HG02870 (cell line): ENCODE measurements at regions not wholly inside any gene's neighbourhood (a gene's known extent, or its start where the extent isn't known, plus 50 kb on each side); places are given as distances from the start of the nearest gene placed in this dataset.
"Not testable (repeated sequence)": the region's sequence is repeated elsewhere in the genome, so short reads cannot be mapped to it uniquely, and the experiment has no call there.

Experiments used
- ATAC-seq: cut with Tn5 transposase; IDR thresholded peaks from one replicate; pipeline ENCODE4 v1.9.1; 2021; ENCODE audit warnings: mild to moderate bottlenecking, moderate library complexity; ENCODE audit not compliant: unreplicated experiment

- not testable (repeated sequence) for ATAC-seq
Measured at GRCh38 chr13:97772466-97772865, 181.0 kb upstream of the IPO5 start.

DNA sequence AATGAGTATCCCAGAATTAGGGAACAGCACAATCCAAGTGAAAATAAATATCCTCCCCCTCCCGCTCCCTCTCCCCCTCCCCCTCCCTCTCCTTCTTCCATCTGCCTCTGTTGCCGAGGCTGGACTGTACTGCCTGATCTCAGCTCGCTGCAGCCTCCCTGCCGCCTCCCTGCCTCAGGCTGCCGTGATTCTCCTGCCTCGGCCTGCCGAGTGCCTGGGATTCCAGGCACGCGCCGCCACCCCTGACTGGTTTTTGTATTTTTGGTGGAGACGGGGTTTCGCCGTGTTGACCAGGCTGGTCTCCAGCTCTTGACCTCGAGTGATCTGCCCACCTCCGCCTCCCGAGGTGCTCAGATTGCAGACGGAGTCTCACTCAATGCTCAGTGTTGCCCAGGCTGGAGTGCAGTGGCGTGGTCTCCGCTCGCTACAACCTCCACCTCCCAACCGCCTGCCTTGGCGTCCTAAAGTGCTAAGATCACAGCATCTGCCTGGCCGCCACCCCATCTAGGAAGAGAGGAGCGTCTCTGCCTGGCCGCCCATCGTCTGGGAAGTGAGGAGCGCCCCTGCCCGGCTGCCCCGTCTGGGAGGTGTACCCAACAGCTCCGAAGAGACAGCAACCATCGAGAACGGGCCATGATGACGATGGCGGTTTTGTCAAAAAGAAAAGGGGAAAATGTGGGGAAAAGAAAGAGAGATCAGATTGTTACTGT, 178.9 kb upstream of the IPO5 start:
- not testable (repeated sequence) for ATAC-seq

DNA sequence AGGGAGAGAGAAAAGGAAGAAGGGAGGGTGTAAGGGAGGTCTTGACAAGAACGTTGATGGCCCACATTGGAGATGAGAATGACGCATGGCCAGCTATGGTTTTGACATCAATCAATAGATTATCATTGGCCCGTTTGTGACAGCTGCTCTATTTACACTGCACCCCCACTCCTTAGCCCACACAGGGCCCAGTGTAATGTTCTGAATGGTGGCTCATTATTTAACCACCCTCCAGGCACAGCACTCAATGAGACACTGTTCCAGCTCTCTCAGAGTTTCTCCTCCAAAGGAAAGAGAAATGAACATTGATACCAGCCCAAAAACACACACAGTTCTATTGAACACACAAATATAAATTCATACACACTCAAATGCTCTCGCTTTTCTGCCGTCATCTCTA, 173.0 kb upstream of the IPO5 start:
- ATAC-seq, result no peak

GRCh38 chr13:97781891-97782305, 171.6 kb upstream of the IPO5 start:
- no peak for ATAC-seq

DNA sequence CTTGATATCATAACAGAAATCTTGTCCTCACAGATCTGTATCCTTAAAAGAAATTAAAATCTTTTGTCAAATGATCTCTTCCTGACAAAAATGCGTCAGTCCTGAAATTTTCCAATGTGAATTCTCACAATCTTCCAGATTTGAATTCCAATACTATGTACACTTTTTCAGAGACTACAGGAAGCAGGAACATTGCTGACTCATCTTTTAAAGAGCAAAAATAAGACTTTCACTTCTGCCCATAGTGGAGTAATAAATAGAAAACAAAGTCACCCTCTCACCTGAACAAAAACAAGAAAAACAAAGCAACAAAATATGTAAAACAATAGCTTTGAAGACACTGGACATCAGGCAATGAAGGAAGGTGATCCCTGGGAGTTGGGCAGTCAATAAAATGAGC, 167.0 kb upstream of the IPO5 start:
- ATAC-seq, result no peak

DNA sequence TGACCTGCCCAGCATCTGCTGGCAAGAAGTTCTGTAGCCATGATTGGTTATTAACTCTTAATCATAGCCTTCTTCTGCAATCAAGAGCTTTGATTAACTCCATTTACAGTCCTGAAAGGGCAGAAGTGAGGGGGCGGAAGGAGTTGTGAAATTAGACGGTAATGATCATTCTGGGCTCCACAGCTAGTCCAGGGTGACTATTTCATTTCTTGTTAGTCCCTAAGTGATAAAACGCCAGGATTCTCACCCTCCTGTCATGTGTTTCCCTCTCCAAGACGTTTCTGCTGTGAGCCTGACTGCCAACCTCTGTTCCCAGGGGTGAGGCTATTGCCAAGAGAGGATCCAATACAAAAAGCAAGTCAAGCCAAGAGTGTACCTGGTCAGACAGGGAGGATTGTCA, 155.9 kb upstream of the IPO5 start:
- no peak for ATAC-seq

- no peak for ATAC-seq
Measured at GRCh38 chr13:97798171-97798821, 155.2 kb upstream of the IPO5 start.

- no peak for ATAC-seq
Measured at GRCh38 chr13:97798836-97799235, 154.6 kb upstream of the IPO5 start.

GRCh38 chr13:97802213-97802612, 151.3 kb upstream of the IPO5 start:
- no peak for ATAC-seq

GRCh38 chr13:97809576-97809975, 143.9 kb upstream of the IPO5 start:
- ATAC-seq, result no peak

GRCh38 chr13:97810152-97810551, 143.3 kb upstream of the IPO5 start:
- no peak for ATAC-seq

DNA sequence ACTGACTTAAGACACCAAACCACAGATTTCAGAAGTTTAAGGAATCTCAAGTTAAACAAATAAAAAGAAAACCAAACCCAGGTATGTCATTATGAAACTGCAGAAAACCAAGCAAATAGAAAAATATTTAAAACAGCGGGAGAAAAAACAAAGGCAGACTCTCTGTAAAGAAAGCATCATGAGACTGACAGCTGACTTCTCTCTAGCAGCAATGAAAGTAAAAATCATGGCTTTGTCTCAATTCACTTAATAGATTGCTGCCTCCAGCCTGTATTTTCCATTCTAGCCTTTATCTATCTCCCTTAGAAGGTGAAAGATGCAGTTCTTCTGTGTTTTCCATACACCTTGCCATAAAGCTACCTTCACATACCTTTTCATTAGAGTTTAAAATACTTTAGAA, 131.1 kb upstream of the IPO5 start:
- no peak for ATAC-seq

DNA sequence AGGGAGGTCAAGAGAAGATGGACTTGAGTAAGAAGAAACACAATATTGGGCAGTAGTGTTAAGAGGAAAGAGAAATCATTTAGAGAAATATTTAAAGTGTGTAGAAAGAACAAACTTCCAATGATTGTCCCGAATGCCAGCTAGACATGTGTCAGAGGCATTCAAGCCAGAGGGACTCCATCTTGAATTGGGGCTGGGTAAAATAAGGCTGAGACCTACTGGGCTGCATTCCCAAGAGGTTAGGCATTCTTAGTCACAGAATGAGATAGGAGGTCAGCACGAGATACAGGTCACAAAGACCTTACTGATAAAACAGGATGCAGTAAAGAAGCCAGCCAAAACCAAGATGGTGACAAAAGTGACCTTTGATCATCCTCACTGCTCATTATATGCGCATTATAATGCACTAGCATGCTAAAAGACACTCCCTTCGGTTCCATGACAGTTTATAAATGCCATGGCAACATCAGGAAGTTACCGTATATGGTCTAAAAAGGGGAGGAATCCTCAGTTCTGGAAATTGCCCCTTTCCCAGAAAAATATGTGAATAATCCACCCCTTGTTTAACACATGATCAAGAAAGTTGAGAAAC, 127.0 kb upstream of the IPO5 start:
- no peak for ATAC-seq

DNA sequence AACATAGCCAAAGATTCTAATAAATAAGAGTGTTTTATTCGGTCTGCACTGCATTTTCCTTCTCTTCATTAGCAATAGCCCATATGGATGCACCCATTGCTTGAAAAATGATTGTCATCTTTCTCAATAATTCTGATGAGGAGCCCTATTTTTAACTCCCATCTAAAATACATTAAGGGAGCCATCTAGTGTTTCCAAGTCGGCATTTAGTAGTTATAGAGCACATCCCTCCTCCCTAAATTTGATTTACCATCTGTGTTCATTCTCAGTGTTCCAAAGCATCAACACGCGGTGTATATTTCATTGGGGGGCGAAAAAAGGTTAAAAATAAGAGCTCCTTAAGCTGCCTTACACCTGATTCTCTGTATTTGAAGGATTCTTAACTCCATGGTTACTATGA, 119.2 kb upstream of the IPO5 start:
- no peak for ATAC-seq

DNA sequence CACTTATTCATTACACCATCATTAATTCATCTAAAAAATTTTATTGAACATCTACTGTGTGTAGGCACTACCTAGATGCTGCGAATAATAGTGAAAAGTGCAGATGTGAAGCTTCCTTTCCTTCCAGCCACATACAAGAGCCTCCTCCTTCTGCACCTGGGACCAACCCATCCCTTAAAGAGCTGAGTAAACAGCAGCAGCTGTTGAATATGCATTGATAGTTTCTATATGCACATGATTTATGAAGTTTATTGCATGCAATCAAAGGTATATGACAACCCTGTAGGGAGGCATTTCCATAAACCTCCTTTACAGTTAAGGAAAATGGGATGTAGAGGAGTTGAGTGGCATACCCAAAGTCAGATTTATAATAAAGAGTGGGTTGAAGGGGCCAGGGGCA, 110.3 kb upstream of the IPO5 start:
- no peak for ATAC-seq

GRCh38 chr13:97844151-97844550, 109.3 kb upstream of the IPO5 start:
- no peak for ATAC-seq

DNA sequence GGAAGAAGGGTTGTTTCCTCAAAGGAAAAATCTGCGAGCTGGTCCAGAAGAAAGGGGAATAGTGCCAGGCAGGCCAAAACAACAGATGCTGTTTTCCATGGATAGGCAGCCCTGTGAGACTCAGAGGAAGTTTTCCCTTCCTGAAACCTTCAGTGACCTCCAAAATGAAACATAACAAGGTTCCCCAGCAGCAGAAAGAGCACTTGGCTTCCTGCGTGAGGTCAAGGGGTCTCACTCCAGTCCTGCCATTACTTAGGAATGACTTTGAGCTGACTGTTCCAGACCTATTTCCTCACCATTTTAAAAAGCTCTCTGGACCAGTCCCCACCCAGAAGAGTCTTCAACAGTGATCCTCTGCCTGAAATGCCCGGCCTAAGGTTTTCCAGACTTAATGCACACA, 104.6 kb upstream of the IPO5 start:
- no peak for ATAC-seq

DNA sequence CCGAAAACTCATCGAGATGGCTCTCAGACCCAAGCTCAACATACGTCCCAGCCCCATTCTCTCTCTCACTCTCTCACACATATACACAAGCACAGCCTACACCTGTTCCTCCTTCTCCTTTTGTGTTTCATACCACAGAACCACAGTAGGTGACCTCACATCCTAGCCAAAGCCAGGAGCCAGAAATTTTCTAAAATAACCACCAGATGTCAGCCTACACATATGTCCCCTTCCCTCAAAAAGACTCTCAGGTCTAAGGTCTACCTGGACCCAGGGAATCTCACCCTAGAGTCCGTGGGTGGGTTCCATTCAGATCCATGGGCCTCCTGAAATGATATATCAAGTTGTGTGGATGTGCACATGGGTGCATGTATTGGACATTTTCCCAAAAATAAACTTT, 104.2 kb upstream of the IPO5 start:
- peak; percentile 97 for ATAC-seq

DNA sequence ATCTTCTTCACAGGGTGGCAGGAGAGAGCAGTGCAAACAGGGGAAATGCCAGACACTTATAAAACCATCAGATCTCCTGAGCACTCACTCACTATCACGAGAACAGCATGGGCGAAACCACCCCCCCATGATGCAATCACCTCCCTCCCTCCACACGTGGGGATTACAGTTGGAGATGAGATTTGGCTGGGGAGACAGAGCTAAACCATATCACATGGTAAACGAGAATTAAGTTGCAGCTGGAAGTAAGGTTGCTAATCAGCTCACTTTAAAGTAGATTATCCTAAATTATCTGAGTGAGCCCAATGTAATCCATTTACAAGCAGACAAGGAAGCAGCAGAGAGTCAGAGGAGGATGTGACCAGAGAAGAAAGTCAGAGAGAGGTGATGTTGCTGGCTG, 102.2 kb upstream of the IPO5 start:
- ATAC-seq, result no peak

DNA sequence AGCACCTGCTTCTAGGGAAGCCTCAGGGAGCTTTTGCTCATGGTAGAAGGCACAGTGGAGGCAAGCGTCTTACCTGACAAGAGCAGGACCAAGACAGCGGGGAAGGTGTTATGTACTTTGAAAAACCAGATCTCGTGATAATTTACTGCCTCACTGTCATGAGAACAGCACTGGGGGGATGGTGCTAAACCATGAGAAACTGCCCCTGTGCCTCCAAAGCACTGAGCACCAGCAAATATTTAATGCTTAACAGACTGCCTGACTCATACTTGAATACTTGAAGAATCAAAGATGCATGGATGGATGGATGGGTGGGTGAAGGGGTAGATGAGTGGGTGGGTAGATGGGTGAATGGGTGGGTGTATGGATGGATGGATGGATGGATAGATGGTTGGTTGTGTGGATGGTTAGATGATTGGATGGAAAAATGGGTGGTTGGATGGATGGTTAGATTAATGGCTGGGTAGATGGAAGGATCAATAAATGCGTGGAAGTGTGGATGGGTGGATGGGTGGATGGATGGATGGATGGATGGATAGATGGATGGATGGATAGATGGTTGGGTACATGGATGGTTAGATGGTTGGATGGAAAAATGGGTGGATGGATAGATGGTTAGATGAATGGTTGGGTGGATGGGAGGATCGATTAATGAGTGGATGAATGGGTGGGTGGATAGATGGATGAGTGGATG, 101.1 kb upstream of the IPO5 start:
- no peak for ATAC-seq

GRCh38 chr13:97853550-97853949, 99.9 kb upstream of the IPO5 start:
- no peak for ATAC-seq
